BLaER1 treated with 17β-estradiol and CSF1 and Interleukin-3, amounts not matched to agents 10 nM and 100 nM (cell line): ENCODE measurements at regions not wholly inside any gene's neighbourhood (a gene's known extent, or its start where the extent isn't known, plus 50 kb on each side); places are given as distances from the start of the nearest gene placed in this dataset.
A peak's percentile ranks its signal among the peaks of the same experiment; 100 is the strongest.

Experiments
- H3K27ac ChIP-seq, 11 experiments: shearing (Covaris generic); formaldehyde crosslinking; 2 replicates each; pipeline ENCODE4 v1.8.1; 2022
- H3K27me3 ChIP-seq, 11 experiments: shearing (Covaris generic); formaldehyde crosslinking; 2 replicates each; pipeline ENCODE4 v1.8.1; 2022
- H3K36me3 ChIP-seq, 11 experiments: shearing (Covaris generic); formaldehyde crosslinking; 2 replicates each; pipeline ENCODE4 v1.8.1; 2022
- H3K4me1 ChIP-seq, 10 experiments: shearing (Covaris generic); formaldehyde crosslinking; 2 replicates each; pipeline ENCODE4 v1.8.1; 2022
- H3K4me2 ChIP-seq, 11 experiments: shearing (Covaris generic); formaldehyde crosslinking; 2 replicates each; pipeline ENCODE4 v1.8.1; 2022
- H3K4me3 ChIP-seq, 10 experiments: shearing (Covaris generic); formaldehyde crosslinking; 2 replicates each; pipeline ENCODE4 v1.8.1; 2022
- H3K9ac ChIP-seq, 11 experiments: shearing (Covaris generic); formaldehyde crosslinking; 2 replicates each; pipeline ENCODE4 v1.8.1; 2022
- H3K9me3 ChIP-seq, 11 experiments: shearing (Covaris generic); formaldehyde crosslinking; replicated peaks in 1 of 11; 2 replicates each; pipeline ENCODE4 v1.8.1; 2022
- H4K20me1 ChIP-seq, 11 experiments: shearing (Covaris generic); formaldehyde crosslinking; 2 replicates each; pipeline ENCODE4 v1.8.1; 2022
- Cebpa-rat ChIP-seq, 11 experiments: shearing (Covaris generic); IDR thresholded peaks; 2 replicates each; pipeline ENCODE4 v1.8.1; 2022

DNA sequence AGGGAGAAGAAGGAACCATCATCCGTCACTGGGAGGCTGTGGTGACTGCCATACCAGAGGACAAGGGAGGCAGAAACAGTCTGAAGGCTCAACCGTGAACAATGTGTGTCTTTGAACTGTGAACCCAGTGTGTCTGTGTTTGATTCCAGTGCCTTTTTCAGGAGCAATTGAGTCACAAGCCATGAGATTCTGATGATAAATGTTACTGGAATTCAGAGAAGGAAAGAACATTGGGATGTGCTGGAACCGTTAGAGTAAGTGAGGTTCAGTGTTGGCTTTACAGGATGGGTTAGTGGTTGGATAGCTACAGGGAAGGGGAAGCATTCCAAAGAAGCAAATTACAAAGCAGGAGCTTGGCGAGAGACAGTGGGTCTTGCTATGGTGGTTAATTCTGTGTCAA, 464.4 kb downstream of the TRIML1 start:
- no peak overlapping the region for H3K4me2 ChIP-seq
- H4K20me1 ChIP-seq = no peaks in the 10 kb centered on the region
- H3K4me1 ChIP-seq = no peaks in the 10 kb centered on the region
- no peak for TF ChIP-seq Cebpa-rat (IDR thresholded peaks at IDR 0.05)
- no peak overlapping the region for H3K27ac ChIP-seq
- H3K9me3 ChIP-seq = no peaks in the 10 kb centered on the region
- H3K27me3 ChIP-seq = no peaks in the 10 kb centered on the region
- no peak overlapping the region for H3K4me3 ChIP-seq
- no peaks in the 10 kb centered on the region for H3K36me3 ChIP-seq
- no peak overlapping the region for H3K9ac ChIP-seq

DNA sequence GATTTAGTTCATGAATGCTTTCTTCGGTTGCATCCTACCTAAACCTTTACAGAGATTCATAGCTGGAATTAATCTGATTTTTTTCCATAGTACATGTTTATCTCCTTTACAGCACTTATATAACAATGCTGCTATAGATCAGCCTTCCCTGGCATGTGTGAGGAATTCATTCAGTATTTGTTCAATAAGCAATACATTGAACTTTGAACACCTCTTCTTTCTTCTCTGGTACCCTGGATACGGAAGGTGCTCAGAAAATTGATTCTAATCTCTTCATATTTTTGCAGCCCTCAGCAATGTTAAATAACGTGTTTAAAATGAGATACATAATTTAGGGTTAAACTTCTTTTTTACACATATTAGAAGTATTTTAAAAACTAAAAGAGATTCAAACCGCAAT, 467.4 kb downstream of the TRIML1 start:
- no peaks in the 10 kb centered on the region for H3K36me3 ChIP-seq
- no peak overlapping the region for H3K4me3 ChIP-seq
- no peak for TF ChIP-seq Cebpa-rat (IDR thresholded peaks at IDR 0.05)
- H3K9me3 ChIP-seq = no peaks in the 10 kb centered on the region
- no peaks in the 10 kb centered on the region for H3K27me3 ChIP-seq
- no peak overlapping the region for H3K9ac ChIP-seq
- H3K27ac ChIP-seq = no peak overlapping the region
- H3K4me1 ChIP-seq = no peaks in the 10 kb centered on the region
- no peaks in the 10 kb centered on the region for H4K20me1 ChIP-seq
- no peak overlapping the region for H3K4me2 ChIP-seq

DNA sequence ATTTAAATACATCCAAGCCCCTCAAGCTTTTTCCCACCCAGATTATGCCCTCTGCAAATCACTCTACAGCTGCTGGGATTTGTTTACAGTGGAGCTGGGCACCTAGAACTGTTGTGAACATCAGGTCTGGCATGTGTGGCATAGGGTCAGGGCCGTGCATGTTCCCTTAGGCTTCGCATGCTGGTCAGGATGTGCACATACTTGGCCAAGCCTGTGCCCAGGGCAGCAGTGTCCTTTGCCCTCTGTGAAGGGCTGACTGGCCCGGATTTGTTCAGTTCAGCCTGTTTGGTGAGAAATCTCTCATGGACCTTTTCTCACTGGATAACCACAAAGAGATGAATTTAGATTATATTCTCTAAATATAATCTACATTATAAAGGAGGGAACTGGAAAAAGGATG, 471.9 kb downstream of the TRIML1 start:
- TF ChIP-seq Cebpa-rat (IDR thresholded peaks at IDR 0.05) = no peak
- no peak overlapping the region for H3K4me2 ChIP-seq
- no peak overlapping the region for H3K27ac ChIP-seq
- H3K9me3 ChIP-seq = peaks cover 2 to 14% (median 9%) of the 10 kb centered on the region in 11 experiments; a peak in 15 of 22 replicates
- no peaks in the 10 kb centered on the region for H3K27me3 ChIP-seq
- no peak overlapping the region for H3K4me3 ChIP-seq
- H3K4me1 ChIP-seq = peaks cover 0 to 7% (median 0%) of the 10 kb centered on the region in 10 experiments; a peak in 3 of 20 replicates
- H4K20me1 ChIP-seq = no peaks in the 10 kb centered on the region
- no peaks in the 10 kb centered on the region for H3K36me3 ChIP-seq
- H3K9ac ChIP-seq = no peak overlapping the region

DNA sequence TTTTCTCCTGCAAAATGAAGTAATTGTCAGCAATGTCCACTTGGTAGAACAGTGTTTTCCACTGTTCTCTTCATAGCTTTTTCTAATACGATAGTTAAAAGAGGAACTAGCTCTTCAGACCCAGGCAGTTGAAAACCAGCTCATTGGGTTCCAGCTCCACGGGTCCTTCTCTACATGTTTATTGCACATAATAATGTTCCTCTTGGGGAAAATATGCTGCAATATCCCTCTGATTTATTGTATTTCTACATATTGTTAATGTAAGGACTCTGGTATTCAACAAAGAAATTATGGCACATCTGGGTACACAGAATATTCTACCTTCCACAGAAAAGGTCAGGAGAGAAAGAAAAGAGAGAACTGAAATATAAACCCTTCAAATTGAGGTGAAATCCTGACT, 473.4 kb downstream of the TRIML1 start:
- Histone ChIP-seq H3K36me3 (no peaks in the 10 kb centered on the region), H3K4me1 (peaks cover 0 to 7% (median 0%) of the 10 kb centered on the region in 10 experiments; a peak in 3 of 20 replicates), H4K20me1 (no peaks in the 10 kb centered on the region), H3K9ac (no peak overlapping the region), H3K4me2 (no peak overlapping the region), H3K9me3 (peaks cover 7 to 20% (median 17%) of the 10 kb centered on the region in 11 experiments; a peak in 16 of 22 replicates), H3K4me3 (no peak overlapping the region), H3K27me3 (no peaks in the 10 kb centered on the region), H3K27ac (no peak overlapping the region)
- TF ChIP-seq Cebpa-rat (IDR thresholded peaks at IDR 0.05) = no peak

DNA sequence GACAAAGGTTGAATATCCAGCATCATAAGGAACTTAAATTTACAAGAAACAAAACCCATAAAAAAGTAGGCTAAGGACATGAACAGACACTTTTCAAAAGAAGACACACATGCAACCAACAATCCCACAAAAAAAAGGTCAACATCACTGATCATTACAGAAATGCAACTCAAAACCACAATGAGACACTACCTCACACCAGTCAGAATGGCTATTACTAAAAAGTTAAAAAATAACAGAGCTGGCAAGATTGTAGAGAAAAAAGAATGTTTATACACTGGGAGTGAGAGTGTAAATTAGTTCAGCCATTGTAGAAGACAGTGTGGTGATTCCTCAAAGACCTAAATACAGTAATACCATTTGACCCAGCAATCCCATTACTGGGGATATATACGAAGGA, 474.7 kb downstream of the TRIML1 start:
- H3K36me3 ChIP-seq = no peaks in the 10 kb centered on the region
- no peak overlapping the region for H3K27ac ChIP-seq
- no peaks in the 10 kb centered on the region for H3K27me3 ChIP-seq
- no peak overlapping the region for H3K4me2 ChIP-seq
- peaks cover 0 to 7% (median 0%) of the 10 kb centered on the region in 10 experiments; a peak in 3 of 20 replicates for H3K4me1 ChIP-seq
- no peak overlapping the region for H3K4me3 ChIP-seq
- H4K20me1 ChIP-seq = no peaks in the 10 kb centered on the region
- H3K9ac ChIP-seq = no peak overlapping the region
- H3K9me3 ChIP-seq = peaks cover 7 to 23% (median 18%) of the 10 kb centered on the region in 11 experiments; a peak in 16 of 22 replicates
- TF ChIP-seq Cebpa-rat (IDR thresholded peaks at IDR 0.05) = no peak

DNA sequence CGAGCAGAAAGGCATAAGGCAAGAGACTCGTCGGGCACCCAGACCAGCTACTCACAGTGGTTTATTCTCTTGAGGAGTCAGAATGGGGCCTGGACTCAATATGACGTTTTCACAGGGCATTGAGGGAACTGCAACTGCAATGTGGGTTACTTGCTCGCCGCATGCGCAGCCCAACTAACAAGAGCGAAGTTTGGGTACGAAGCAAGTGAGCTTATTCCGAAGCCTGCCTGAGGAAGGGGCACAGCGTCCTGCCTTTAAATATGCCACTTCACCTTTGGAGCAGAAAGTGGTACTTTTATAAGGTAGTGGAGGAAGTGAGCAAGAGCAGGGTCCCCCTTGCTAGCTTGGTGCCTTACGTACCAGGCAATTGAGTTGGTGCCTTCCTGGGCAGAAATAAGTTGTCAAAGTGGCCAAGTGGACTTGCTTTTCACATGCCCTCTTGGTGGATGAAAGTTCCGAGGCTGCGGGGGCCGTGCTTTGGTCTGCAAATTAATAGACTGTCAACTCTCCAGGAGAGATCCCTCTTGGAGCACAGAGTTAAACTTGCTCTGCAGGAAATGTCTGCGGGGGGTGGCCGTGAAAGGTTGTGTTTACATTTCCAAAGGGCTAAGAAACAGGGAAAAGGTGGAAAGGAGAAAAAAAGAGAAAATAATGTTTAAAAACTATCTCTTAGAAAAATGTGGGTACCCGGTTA, 480.4 kb downstream of the TRIML1 start:
- Histone ChIP-seq H3K4me3 (no peak overlapping the region), H3K9ac (no peak overlapping the region), H4K20me1 (no peaks in the 10 kb centered on the region), H3K4me1 (peaks cover 0 to 24% (median 10%) of the 10 kb centered on the region in 10 experiments; a peak in 13 of 20 replicates), H3K27ac (no peak overlapping the region), H3K36me3 (no peaks in the 10 kb centered on the region), H3K27me3 (no peaks in the 10 kb centered on the region), H3K9me3 (peaks cover 7 to 30% (median 19%) of the 10 kb centered on the region in 11 experiments; a peak in 17 of 22 replicates), H3K4me2 (peak overlapping the region in 4 of 11 experiments; percentile 6 to 65 (median 36); a peak in 6 of 22 replicates)
- TF ChIP-seq Cebpa-rat (IDR thresholded peaks at IDR 0.05) = no peak

DNA sequence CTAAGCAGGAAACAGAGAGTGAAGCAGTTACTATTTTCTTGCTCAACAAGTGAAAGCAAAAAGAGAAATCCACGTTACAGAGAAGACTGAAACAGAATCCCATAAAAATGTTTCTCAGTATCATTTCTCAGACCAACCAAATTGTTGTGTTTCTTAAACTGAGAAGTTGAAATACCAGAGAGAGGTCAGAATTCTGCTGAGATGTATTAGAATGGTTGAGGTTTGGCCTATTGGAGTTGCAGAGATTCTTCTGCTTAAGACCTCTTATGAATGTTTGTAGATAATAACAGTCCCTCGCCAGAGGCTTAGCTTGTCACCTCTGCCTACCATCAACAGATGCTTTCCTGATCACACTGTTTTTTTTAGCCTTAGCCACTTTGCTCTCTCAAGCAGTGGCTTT, 481.4 kb downstream of the TRIML1 start:
- no peak overlapping the region for H3K27ac ChIP-seq
- no peak for TF ChIP-seq Cebpa-rat (IDR thresholded peaks at IDR 0.05)
- H3K4me3 ChIP-seq = no peak overlapping the region
- no peaks in the 10 kb centered on the region for H3K27me3 ChIP-seq
- peak overlapping the region in 8 of 11 experiments; percentile 6 to 65 (median 44); a peak in 14 of 22 replicates for H3K4me2 ChIP-seq
- no peak overlapping the region for H3K9ac ChIP-seq
- H3K9me3 ChIP-seq = peaks cover 7 to 25% (median 13%) of the 10 kb centered on the region in 11 experiments; a peak in 17 of 22 replicates
- no peaks in the 10 kb centered on the region for H3K36me3 ChIP-seq
- peaks cover 0 to 18% (median 10%) of the 10 kb centered on the region in 10 experiments; a peak in 13 of 20 replicates for H3K4me1 ChIP-seq
- no peaks in the 10 kb centered on the region for H4K20me1 ChIP-seq

DNA sequence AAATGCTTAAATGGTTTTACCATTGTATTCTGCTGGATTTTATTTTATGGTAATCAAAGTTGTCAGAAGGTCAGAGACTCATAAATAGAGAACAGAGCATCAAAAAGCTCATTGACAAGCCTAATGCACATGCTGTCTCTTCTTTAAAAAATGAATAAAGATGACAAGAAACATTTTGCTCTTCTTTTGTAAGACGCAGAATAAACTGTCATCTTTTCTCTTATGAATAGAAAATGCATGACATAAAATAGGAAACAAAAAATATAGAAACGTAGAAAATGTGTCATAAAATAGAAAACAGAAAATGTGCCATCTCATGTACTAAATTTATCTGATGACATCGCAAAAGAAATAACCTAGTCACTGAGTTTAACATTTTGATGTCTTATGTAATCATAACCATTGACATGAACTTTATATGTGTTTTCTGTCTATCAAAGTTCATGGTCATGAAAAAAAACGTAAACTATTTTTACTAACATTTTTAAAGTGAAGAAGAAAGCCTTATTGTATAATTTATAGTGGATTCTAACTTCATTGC, 484.1 kb downstream of the TRIML1 start:
- TF ChIP-seq Cebpa-rat (IDR thresholded peaks at IDR 0.05) = no peak
- Histone ChIP-seq H3K4me2 (no peak overlapping the region), H3K27ac (no peak overlapping the region), H3K27me3 (no peaks in the 10 kb centered on the region), H3K9ac (no peak overlapping the region), H3K36me3 (no peaks in the 10 kb centered on the region), H4K20me1 (no peaks in the 10 kb centered on the region), H3K9me3 (peaks cover 0 to 25% (median 8%) of the 10 kb centered on the region in 11 experiments; a peak in 6 of 22 replicates), H3K4me1 (peaks cover 0 to 24% (median 11%) of the 10 kb centered on the region in 10 experiments; a peak in 13 of 20 replicates), H3K4me3 (no peak overlapping the region)

DNA sequence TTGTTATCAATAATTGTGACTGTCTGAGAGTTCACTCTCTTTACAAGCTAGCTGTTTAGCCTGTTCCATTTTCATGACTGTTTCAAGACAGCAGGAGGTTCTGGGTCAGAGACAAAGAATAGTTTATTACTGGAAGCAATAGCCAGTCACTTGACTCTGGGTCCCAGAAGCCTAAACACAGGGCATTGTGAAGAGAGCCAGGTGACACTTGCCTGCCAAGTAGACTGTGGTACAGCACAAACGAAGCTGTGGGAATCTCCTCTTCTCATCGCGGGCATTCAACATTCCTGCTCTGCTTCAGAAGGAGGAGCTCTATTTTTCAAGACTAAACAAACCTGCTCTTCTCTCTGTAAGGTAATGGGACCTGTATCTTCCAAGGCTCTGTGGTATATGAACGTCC, 485.1 kb downstream of the TRIML1 start:
- Histone ChIP-seq H3K9ac (no peak overlapping the region), H3K9me3 (peaks cover 0 to 24% (median 3%) of the 10 kb centered on the region in 11 experiments; a peak in 8 of 22 replicates), H3K27ac (no peak overlapping the region), H3K27me3 (no peaks in the 10 kb centered on the region), H3K4me1 (peaks cover 0 to 34% (median 13%) of the 10 kb centered on the region in 10 experiments; a peak in 13 of 20 replicates), H3K4me3 (no peak overlapping the region), H3K36me3 (no peaks in the 10 kb centered on the region), H4K20me1 (no peaks in the 10 kb centered on the region), H3K4me2 (no peak overlapping the region)
- no peak for TF ChIP-seq Cebpa-rat (IDR thresholded peaks at IDR 0.05)
